Panc1 (cell line): ENCODE measurements at regions not wholly inside any gene's neighbourhood (a gene's known extent, or its start where the extent isn't known, plus 50 kb on each side); places are given as distances from the start of the nearest gene placed in this dataset.
"Not testable (repeated sequence)": the region's sequence is repeated elsewhere in the genome, so short reads cannot be mapped to it uniquely, and the experiment has no call there.

Experiments
- ATAC-seq: fragments of 200-7000 bp; cut with Tn5 transposase; 2 replicates; pipeline ENCODE4 v1.9.1; 2020; ENCODE audit warnings: mild to moderate bottlenecking, moderate library complexity
- BruUV-seq: library from RNA; stranded (reverse); fragments of 400-500 nt; replicated peaks from 2 replicates; lab custom pipeline; 2021; lab: Mats Ljungman, UMichigan
- CTCF ChIA-PET: fragments of 300-600 bp; sonication (Branson Sonifier 250); formaldehyde crosslinking; loops from one replicate; lab custom pipeline; 2022; ENCODE audit warnings: antibody characterized with exemption; lab: Charles Lee
- POLR2A ChIA-PET: fragments of 300-600 bp; sonication (Branson Sonifier 250); formaldehyde crosslinking; loops from one replicate; lab custom pipeline; 2022; ENCODE audit warnings: antibody characterized with exemption; lab: Charles Lee
- DNase-seq: peaks from one replicate; pipeline ENCODE4 v3.0.0-alpha.2; 2010; ENCODE audit warnings: low read depth, low spot score
- H3K27ac ChIP-seq: 2 replicates; pipeline ENCODE4 v1.5.1; 2011; ENCODE audit warnings: mild to moderate bottlenecking, low read length, inconsistent platforms
- H3K27me3 ChIP-seq: fragments of 200-500 bp; sonication (Bioruptor generic); 2 replicates; pipeline ENCODE4 v1.6.0; 2014; ENCODE audit warnings: low read length, inconsistent platforms; ENCODE audit not compliant: control insufficient read depth, insufficient read depth
- H3K36me3 ChIP-seq: fragments of 200-500 bp; sonication (Bioruptor generic); 2 replicates; pipeline ENCODE4 v1.5.1; 2014; ENCODE audit warnings: inconsistent platforms, mild to moderate bottlenecking, low read length, moderate library complexity; ENCODE audit not compliant: control insufficient read depth, insufficient read depth
- H3K4me1 ChIP-seq: 2 replicates; pipeline ENCODE4 v1.5.1; 2011; ENCODE audit warnings: inconsistent platforms, mild to moderate bottlenecking, low read length, moderate library complexity; ENCODE audit not compliant: control insufficient read depth, insufficient read depth
- H3K4me3 ChIP-seq, 2 experiments: 2 replicates each; pipeline ENCODE4 v1.5.1; 2011 to 2012; ENCODE audit warnings: low read depth in 2 of 2, low read length in 2 of 2, mild to moderate bottlenecking in 2 of 2, inconsistent platforms in 1 of 2, moderate library complexity in 1 of 2
- H3K9me3 ChIP-seq: fragments of 200-500 bp; sonication (Bioruptor generic); 2 replicates; pipeline ENCODE4 v1.5.1; 2014; ENCODE audit warnings: low read depth, mild to moderate bottlenecking, inconsistent platforms, low read length, moderate library complexity; ENCODE audit not compliant: control insufficient read depth, insufficient read depth
- POLR2AphosphoS5 ChIP-seq: IDR thresholded peaks from 2 replicates; pipeline ENCODE4 v1.6.1; 2012; ENCODE audit warnings: mild to moderate bottlenecking, low read depth, low read length, moderate library complexity
- SIN3A ChIP-seq: IDR thresholded peaks from 2 replicates; pipeline ENCODE4 v1.6.1; 2012; ENCODE audit warnings: low read depth, mild to moderate bottlenecking, low read length, moderate library complexity, borderline replicate concordance; ENCODE audit not compliant: insufficient read depth
- TCF7L2 ChIP-seq: IDR thresholded peaks from 2 replicates; pipeline ENCODE4 v1.6.1; 2011; ENCODE audit warnings: mild to moderate bottlenecking, low read depth, low read length, inconsistent platforms
- in situ Hi-C: cut with HindIII; loops from 2 replicates; pipeline ENCODE4 v1.10.0; 2016; ENCODE audit warnings: low sequenced_read_pairs, low pct_unique_long_range_greater_than_20kb
- intact Hi-C: fragments of 100-400 bp; cut with micrococcal nuclease; formaldehyde crosslinking; loops from one replicate; pipeline ENCODE4 v1.10.0; 2022; ENCODE audit not compliant: unreplicated experiment
- TF ChIP-seq, protein P1 (sequence below), 2 experiments: IDR thresholded peaks; 2 replicates each; pipeline ENCODE4 v1.6.1; 2011 to 2012; ENCODE audit warnings: low read depth in 2 of 2, control low read depth in 1 of 2, low read length in 1 of 2, mild to moderate bottlenecking in 1 of 2, moderate library complexity in 1 of 2; ENCODE audit not compliant: insufficient read depth in 1 of 2
- TF ChIP-seq, protein P2 (sequence below): fragments of 450-650 bp; IDR thresholded peaks from 2 replicates; pipeline ENCODE4 v1.5.1; 2017; ENCODE audit warnings: mild to moderate bottlenecking

- no TSS peak for BruUV-seq
- no peak overlapping the region for H3K4me3 ChIP-seq
- H3K27me3 ChIP-seq = no peaks in the 10 kb centered on the region
- TF ChIP-seq, protein P1, sequence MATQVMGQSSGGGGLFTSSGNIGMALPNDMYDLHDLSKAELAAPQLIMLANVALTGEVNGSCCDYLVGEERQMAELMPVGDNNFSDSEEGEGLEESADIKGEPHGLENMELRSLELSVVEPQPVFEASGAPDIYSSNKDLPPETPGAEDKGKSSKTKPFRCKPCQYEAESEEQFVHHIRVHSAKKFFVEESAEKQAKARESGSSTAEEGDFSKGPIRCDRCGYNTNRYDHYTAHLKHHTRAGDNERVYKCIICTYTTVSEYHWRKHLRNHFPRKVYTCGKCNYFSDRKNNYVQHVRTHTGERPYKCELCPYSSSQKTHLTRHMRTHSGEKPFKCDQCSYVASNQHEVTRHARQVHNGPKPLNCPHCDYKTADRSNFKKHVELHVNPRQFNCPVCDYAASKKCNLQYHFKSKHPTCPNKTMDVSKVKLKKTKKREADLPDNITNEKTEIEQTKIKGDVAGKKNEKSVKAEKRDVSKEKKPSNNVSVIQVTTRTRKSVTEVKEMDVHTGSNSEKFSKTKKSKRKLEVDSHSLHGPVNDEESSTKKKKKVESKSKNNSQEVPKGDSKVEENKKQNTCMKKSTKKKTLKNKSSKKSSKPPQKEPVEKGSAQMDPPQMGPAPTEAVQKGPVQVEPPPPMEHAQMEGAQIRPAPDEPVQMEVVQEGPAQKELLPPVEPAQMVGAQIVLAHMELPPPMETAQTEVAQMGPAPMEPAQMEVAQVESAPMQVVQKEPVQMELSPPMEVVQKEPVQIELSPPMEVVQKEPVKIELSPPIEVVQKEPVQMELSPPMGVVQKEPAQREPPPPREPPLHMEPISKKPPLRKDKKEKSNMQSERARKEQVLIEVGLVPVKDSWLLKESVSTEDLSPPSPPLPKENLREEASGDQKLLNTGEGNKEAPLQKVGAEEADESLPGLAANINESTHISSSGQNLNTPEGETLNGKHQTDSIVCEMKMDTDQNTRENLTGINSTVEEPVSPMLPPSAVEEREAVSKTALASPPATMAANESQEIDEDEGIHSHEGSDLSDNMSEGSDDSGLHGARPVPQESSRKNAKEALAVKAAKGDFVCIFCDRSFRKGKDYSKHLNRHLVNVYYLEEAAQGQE (IDR thresholded peaks at IDR 0.05; ENCODE audit: insufficient read depth in 1 of 2, low read depth in 2 of 2, low read length in 1 of 2) = no peak
- TF ChIP-seq TCF7L2 = no peak
- TF ChIP-seq SIN3A = no peak
- TF ChIP-seq, protein P2, sequence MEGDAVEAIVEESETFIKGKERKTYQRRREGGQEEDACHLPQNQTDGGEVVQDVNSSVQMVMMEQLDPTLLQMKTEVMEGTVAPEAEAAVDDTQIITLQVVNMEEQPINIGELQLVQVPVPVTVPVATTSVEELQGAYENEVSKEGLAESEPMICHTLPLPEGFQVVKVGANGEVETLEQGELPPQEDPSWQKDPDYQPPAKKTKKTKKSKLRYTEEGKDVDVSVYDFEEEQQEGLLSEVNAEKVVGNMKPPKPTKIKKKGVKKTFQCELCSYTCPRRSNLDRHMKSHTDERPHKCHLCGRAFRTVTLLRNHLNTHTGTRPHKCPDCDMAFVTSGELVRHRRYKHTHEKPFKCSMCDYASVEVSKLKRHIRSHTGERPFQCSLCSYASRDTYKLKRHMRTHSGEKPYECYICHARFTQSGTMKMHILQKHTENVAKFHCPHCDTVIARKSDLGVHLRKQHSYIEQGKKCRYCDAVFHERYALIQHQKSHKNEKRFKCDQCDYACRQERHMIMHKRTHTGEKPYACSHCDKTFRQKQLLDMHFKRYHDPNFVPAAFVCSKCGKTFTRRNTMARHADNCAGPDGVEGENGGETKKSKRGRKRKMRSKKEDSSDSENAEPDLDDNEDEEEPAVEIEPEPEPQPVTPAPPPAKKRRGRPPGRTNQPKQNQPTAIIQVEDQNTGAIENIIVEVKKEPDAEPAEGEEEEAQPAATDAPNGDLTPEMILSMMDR = no peak
- no peak for TF ChIP-seq POLR2AphosphoS5
- ChIA-PET CTCF (no interaction called here), POLR2A (no interaction called here)
- no peaks in the 10 kb centered on the region for H3K36me3 ChIP-seq
- ATAC-seq (no peak), DNase-seq (no peak)
- in situ Hi-C loops = no loop called here
- H3K27ac ChIP-seq = no peak overlapping the region
- no peaks in the 10 kb centered on the region; the same call in 1 of the 2 replicates for H3K4me1 ChIP-seq
- intact Hi-C loops = no loop called here
- H3K9me3 ChIP-seq = no peaks in the 10 kb centered on the region
Measured at GRCh38 chr10:33482486-33482885, 148.0 kb upstream of the NRP1 start.

DNA sequence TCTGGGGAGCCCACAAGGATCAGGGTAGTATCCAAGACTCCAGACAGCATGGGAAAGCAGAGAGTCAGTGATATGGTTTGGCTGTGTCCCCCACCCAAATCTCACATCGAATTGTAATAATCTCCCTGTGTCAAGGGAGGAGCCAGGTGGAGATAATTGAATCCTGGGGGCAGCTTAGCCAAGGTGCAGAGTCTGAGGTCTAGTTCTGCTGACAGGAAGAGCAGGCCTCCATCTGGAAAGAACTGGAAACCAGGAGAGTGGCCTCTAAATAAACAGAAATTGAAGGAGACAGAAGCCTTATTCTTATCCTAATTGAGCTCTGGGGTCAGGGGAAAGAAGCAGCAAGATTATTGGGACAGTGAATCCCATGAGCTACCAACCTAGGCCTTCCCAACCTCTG lies 146.7 kb upstream of the NRP1 start:
- ChIA-PET POLR2A (no interaction called here), CTCF (no interaction called here)
- TF ChIP-seq SIN3A = no peak
- TF ChIP-seq, protein P1 (IDR thresholded peaks at IDR 0.05; ENCODE audit: insufficient read depth in 1 of 2, low read depth in 2 of 2, low read length in 1 of 2) = no peak
- TF ChIP-seq, protein P2 = no peak
- TF ChIP-seq POLR2AphosphoS5 = no peak
- TF ChIP-seq TCF7L2 = no peak
- intact Hi-C loops = no loop called here
- Histone ChIP-seq H3K9me3 (no peaks in the 10 kb centered on the region), H3K27me3 (no peaks in the 10 kb centered on the region), H3K4me1 (no peaks in the 10 kb centered on the region), H3K27ac (no peak overlapping the region), H3K4me3 (no peak overlapping the region), H3K36me3 (no peaks in the 10 kb centered on the region)
- in situ Hi-C loops = no loop called here
- ATAC-seq (no peak), DNase-seq (no peak)
- no TSS peak for BruUV-seq

DNA sequence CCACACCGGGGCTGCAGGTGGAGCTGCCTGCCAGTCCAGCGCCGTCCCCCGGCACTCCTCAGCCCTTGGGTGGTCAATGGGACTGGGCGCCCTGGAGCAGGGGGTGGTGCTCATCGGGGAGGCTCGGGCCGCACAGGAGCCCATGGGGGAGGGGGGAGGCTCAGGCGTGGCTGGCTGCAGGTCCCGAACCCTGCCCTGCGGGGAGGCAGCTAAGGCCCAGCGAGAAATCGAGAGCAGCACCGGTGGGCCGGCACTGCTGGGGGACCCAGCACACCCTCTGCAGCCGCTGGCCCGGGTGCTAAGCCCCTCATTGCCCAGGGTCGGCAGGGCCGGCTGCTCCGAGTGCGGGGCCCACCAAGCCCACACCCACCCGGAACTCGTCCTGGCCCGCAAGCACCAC lies 145.9 kb upstream of the NRP1 start:
- ATAC-seq, in situ Hi-C loops, POLR2A ChIA-PET, H3K27ac ChIP-seq, H3K4me3 ChIP-seq, H3K36me3 ChIP-seq, DNase-seq, H3K27me3 ChIP-seq, H3K4me1 ChIP-seq, intact Hi-C loops, H3K9me3 ChIP-seq, BruUV-seq: not testable (repeated sequence)
- CTCF ChIA-PET = interaction anchor here (0.5 kb wide), 1 partner anchor 283 kb away, joined by 4 read pairs; no protein-coding TSS in a partner anchor
